NCI-H2081 (cell line): ENCODE measurements at regions not wholly inside any gene's neighbourhood (a gene's known extent, or its start where the extent isn't known, plus 50 kb on each side); places are given as distances from the start of the nearest gene placed in this dataset.

Source experiments
- DNase-seq, 2 experiments: peaks; one replicate each; lab custom pipeline; 2025; lab: John Stamatoyannopoulos, UW

DNA sequence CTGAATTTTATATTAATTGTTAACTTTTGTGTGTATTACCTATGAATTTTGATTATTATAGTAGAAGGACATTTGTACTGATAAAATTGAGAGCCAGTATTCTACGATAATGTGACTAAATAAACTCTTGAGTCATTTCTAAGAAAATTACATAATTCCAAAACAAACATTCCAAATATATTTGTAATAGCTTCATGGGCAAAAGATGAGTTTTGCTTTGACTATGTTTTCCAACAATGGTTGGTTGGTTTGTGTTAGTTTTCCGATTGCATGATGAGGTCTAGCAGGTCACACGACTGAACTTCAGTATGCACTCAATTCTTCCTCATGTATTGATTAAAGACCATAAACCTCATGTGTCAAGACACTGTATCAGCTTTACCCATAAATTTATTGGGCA lies 71.7 kb upstream of the WDR75 start:
- DNase-seq: no peak

DNA sequence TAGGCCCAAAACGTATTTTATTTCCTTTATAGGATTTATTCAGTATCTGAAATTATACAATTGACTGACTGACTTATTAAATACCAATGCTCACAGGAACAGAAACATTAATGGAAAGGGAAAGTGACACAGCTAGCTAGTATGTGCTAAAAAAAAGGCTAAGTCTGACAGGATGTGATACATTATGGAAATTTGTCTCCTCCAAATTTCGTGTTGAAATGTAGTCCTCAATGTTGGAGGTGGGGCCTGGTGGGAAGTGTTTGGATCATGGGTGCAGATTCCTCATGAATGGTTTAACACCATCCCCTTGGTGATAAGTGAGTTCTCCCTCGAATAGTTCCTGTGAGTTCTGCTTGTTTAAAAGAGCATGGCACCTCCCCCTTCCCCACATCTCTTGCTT lies 70.6 kb upstream of the WDR75 start:
- no peak for DNase-seq

- no peak for DNase-seq
Measured at GRCh38 chr2:189372688-189373257, 68.5 kb upstream of the WDR75 start.

GRCh38 chr2:189374481-189374880 lies 66.8 kb upstream of the WDR75 start:
- no peak for DNase-seq

DNA sequence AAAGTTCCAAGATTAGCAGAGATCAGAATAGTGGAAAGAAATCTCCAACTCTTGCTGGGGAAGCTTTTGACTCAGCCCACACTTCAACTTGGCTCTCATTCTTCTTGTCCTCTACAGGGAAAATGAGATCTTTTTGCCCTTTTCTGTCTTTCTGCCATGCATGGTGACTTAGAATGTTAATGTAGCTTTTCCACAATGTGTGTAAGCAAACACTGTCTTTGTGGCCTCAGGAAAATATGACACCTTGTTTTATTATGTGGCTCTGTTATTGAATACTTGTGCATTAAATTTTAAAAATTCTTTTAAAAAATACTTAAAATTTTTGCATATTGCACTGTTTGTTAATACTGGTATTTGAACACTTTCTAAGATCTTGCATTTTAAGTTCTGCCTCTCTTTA lies 65.4 kb upstream of the WDR75 start:
- no peak for DNase-seq

DNA sequence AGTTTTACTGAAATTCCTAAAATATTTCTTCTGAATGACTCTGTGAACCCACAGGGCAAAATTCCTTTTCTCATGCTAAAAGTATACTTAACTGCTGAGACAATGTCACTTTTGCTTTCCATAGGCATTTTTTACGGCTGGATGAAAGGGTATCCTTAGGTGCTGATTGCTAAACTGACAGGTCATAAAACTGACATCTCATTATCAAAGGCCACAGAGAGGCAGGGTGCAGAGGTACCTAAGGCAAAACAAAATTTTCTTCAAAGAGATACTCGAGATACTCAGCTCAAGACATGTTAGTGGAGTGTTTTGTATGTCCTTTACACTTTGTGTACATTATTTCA lies 62.0 kb upstream of the WDR75 start:
- no peak for DNase-seq

DNA sequence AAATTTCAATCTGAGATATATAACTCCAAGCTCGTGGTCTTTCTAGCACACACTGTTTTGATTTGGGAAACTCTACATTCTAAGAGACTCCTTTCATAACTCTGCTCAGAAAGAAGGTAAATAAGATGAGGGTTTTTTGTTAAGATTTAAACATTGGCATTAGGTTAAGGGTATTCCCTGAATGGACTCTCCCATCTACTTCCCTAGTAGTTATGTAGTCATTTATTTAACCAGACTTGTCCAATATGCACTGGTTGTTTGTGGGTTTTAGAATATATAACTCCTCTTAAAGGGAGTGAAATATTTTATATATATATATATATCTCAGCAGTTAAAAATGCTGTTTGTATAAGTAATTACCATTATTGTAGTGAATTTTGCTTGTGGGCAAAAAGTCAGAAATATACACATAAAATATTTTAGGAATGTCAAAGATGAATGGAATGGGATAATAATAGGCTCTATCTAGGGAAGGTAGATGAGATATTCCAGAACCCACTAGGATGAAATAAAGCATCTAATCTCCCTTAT lies 61.5 kb upstream of the WDR75 start:
- no peak for DNase-seq

- no peak for DNase-seq
Measured at GRCh38 chr2:189382668-189383067, 58.6 kb upstream of the WDR75 start.

- no peak for DNase-seq
Measured at GRCh38 chr2:189386741-189387140, 54.5 kb upstream of the WDR75 start.

DNA sequence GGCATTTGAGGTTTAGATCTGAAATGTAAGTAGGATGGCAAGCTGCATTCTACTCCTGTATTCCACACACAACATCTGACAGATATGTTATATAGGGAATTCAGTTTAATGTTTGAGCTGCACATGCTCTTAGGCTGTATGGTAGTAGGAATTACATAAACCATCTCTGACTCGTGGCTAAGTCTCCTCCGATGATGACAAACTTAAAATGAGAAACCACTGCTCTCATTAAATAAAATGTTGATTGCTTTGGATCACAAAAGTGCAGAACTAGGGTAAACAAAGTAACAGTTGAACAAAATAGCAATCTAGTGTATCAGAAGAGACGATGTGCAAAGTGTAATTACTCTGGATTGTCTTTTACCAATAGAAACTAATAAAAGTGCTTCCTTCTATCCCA lies 50.1 kb upstream of the WDR75 start:
- DNase-seq: no peak
